ENCODE measurements at regions not wholly inside any gene's neighbourhood (a gene's known extent, or its start where the extent isn't known, plus 50 kb on each side); places are given as distances from the start of the nearest gene placed in this dataset.
A peak's percentile ranks its signal among the peaks of the same experiment; 100 is the strongest.

GRCh38 chr10:89153971-89154370 is 53.1 kb downstream of the CH25H start:
- no peak for DNase-seq

GRCh38 chr10:89153116-89153515 is 54.0 kb downstream of the CH25H start:
- no peak for DNase-seq

- no peak for DNase-seq
Observed at GRCh38 chr10:89151857-89152256, 55.3 kb downstream of the CH25H start.

- DNase-seq = no peak
Observed at GRCh38 chr10:89148061-89148460, 59.1 kb downstream of the CH25H start.

GRCh38 chr10:89147256-89147655 is 59.9 kb downstream of the CH25H start:
- DNase-seq = no peak

- DNase-seq = no peak
Observed at GRCh38 chr10:89144836-89145235, 62.3 kb downstream of the CH25H start.

GRCh38 chr10:89142590-89142989 is 64.5 kb downstream of the CH25H start:
- DNase-seq = no peak

DNA sequence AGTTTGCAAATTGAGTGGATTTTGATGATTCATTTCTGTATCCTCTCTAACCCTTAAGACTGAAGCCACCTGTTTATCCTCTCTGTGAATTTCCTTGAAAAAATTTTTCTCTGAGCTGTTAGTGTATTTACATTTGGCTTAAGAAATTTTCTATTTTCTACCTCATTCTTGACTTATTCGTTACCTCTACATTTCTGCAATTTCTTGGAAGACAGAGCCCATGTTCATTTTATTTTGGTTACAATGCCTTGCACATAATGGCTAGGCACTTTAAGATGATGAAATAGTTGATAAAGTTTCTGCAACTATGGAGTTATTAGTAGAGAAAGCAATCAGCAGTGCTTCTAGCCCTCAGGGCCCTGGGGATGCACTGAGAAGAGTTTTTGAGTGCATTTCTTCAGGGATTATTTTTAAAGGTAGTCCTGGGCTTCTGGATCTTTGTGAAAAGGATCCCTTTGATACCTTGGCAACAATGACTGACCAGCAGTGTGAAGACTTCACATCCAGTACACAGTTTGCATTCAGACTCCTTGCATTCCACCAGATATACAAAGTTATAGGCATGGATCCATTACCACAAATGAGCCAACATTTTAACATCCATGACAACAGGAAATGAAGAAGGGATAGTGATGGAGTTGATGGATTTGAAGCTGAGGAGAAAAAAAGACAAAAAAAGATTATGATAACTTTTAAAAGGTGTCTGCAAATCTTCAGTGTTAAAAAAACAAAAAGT is 68.2 kb downstream of the CH25H start:
- no peak for DNase-seq

GRCh38 chr10:89134963-89135362 is 72.2 kb downstream of the CH25H start:
- DNase-seq = no peak

DNA sequence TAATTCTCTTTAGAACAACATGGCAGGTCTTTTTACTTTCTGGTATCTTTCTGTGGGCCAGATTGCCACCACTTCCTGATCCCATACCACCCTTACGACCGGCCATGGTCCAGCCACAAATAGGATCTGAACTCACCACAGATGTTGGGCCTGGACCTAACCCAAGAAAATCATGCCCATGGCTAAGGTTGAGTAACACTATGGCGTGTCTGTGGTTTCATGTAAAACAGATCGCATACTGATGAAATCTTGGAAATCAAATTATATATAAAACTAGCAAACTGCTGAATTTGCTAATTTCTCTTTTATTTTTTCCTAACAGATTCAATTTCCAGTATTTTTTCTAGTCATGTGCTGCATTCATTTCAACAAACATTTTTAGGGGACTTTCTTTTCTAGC is 77.2 kb downstream of the CH25H start:
- no peak for DNase-seq

DNA sequence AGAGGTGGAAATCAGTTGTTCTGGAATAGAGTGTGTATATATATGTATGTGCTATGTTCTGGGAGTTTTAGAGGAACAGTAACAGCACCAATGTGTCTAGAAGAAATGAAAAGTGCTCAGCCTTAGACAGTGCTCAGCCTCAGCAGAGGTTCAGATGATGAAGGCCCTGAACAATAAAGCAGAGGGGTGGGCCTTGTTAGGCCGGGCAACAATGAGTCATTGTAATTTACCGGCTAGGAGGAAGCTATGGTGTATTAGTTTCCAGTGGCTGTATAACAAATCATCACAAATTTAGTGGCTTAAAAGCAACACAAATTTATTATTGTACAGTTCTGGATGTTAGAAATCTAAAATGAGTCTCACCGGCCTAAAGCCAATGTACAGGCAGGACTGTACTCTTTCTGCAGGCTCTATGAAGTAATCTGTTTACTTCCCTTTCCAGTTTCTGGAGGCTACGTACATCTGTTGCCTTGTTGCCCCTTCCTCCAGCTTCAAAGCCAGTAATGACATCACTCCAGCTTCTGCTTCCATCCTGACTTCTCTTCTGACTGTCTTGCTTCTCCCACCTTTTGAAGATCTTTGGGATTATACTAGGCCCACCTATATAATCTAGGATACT is 84.6 kb downstream of the CH25H start:
- DNase-seq = peak; percentile 16

DNA sequence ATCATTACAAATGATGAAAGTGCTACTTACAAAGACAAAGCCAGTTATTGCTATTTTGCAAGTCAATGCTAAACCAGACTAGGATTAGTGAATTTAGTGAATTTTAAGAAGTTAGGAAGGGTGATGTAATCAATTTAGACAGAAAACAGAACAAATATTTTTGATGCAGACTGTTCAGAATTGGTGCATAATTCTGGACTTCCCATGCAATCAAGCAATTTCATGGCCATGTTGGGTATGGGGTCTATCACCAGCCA is 85.4 kb downstream of the CH25H start:
- no peak for DNase-seq

DNA sequence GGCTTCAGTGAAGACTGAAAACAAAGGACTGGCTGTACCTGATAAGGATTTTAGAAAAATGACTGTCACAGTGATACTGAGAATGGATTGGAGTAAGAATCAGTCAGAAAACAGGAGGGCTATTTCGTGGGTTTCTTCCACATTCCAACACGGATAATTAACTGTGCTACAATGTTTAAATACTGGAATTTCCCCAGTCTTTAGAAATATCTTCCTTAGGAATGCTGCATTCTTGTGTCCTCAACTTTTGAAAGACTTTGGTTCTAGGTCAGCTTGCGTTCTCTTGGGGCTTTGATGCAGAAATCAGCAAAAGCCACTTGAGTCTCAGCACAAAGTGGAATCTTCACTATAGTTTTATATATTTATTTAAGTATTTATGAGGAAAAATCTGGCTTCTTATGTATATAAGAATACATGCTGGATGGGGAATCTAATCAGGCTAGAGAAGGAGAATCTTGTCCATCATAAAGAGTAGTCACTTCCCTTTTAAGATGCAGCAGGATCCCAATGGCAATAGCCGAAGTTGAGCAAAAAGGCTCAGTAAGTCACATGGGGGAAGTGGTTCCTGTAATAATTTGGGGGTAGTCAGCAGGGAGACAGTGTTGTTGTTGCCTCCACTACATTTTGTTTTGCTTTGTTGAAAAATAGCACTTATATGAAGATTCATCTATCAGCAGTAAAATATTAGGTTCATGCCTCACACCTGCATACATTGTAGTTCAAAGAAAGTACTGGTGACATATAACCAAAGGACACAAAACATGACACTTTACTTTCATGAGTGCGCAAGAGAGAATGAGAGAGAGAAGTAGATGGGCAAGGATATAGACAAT is 86.0 kb downstream of the CH25H start:
- DNase-seq = no peak

- DNase-seq = peak; percentile 72
Observed at GRCh38 chr10:89119651-89120050, 87.5 kb downstream of the CH25H start.

DNA sequence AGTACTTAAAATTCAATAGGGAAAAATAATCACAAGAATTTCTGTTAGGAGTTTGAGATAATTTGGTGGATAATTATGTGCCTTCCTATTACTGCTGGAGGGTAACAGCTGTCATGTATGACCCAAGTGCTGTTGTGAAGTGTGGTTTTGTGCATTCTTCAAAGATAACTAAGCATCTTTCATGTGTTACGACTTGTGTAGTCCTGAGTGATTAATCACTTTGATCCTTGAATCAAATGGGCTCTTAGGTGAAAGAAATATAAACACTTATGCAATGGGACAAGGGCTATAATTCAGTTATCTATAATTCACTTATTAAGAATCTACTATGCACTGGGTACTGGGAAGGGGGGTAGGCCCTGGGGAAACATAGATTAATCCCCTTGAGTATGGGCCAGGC is 89.0 kb downstream of the CH25H start:
- DNase-seq = no peak

DNA sequence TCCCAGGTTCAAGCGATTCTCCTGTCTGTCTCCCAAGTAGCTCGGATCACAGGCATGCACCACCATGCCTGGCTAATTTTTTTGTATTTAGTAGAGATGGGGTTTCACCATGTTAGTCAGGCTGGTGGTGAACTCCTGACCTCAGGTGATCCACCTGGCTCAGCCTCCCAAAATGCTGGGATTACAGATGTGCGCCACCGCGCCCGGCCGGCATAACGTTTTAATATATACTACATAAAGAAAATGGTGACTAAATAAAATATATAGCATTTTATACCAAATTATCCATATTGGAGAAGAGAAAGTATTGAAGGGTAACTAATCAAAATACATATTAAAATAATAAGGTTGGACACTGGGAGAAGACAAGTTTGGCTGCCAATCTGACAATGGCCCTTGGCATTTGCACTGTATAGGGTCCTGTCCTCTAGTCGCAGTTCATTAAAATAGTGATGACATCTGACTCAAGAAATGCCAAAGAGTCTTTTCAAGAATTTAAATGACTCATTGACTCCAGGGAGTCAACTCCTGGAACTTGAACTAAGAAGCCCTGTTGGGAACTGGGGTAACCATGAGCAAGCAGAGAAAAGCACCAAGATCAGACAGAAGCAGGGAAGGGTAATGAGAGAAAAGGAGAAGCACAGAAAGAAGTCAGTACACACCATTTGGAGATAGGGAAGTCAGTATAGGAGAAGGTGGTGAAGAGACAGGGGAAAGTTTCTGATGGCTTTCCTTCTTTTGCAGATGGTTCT is 91.1 kb downstream of the CH25H start:
- DNase-seq = no peak

GRCh38 chr10:89114846-89115625 is 92.1 kb downstream of the CH25H start:
- DNase-seq = no peak

DNA sequence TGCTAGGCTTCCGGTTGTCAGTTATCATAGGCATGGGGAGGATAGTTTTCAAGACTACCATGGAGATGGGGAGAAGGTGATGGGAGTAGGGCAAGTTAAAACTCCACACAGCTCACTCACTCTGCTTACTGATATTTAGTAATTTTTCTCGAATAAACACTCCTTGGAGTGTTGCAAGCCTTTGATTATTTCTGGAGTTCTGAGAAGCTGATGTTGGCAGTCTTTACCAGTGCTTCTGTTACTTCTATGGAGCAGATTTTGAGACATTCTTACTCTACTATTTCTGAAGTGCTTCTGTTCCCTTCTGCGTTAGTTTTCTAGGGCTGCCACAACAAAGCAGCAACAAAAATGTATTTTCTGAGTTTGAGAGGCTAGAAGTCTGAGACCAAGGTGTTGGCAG is 104.4 kb downstream of the CH25H start:
- no peak for DNase-seq

DNA sequence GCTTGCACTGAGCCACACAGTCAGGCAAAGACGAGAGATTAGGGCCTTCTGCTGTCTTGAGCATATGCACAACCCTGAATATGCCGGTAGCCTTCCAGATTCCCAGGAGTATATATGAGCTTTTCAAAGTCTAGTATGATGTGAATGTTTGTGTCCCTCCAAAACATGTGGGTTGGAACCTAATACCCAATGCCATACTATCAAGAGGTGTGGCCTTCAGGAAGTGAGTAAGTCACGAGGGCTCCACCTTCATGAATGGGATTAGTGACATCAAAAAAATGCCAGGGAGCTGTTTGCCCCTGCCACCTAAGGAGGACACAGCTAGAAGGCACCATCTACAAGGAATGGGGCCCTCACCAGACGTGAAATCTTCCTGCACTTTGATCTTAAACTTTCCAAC is 105.2 kb downstream of the CH25H start:
- no peak for DNase-seq

- DNase-seq = no peak
Observed at GRCh38 chr10:89100680-89101079, 106.4 kb downstream of the CH25H start.

DNA sequence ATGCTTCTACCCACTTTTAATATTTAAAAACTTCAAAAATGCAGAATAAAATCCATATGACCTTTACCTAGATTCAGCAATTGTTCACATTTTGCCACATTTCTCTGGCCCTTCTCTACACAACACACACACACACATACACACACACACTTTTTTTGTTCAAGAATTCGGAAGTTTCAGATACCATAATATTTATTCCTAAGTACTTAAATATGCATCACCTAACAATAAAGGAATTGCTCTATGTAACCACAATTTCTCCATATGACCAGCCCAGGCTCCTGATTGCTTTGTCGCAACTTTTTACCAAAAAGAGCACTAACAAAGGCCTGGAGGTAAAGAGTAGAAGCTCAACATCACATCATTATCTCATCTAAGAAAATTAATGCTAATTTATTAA is 106.6 kb downstream of the FAS start:
- no peak for DNase-seq

DNA sequence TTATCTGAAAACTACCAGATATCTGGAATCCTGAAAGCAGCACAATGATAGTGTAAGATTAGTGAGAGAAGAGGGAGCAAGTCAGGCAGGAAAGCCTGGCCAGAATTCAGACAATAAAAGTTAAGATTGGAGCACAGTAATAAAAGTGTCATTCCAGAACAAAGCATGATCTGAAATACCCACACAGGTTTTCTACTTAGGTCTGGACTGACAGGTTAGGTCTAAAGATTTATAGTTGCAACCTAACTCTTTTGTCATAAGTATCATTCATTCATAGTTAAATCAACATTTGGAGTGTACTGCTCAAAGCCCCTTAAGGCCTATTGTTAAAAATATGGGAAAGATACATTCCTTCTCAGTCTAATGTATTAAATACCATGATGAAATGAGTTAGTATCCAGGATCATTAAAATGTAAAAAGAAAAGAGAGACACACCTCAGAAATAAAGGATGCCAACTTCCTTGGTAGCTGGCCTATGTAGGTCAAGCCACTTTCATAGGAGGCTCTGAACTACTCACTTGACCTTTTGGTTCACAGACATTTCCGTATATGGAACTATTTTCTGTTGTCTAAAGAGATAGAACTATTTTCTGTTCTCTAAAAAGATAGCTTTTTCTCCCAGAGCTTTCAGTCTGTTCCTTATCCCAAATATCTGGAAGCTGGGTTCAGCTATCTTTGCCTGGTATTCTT is 105.2 kb downstream of the FAS start:
- no peak for DNase-seq
